ENCODE measurements at regions not wholly inside any gene's neighbourhood (a gene's known extent, or its start where the extent isn't known, plus 50 kb on each side); places are given as distances from the start of the nearest gene placed in this dataset.

DNA sequence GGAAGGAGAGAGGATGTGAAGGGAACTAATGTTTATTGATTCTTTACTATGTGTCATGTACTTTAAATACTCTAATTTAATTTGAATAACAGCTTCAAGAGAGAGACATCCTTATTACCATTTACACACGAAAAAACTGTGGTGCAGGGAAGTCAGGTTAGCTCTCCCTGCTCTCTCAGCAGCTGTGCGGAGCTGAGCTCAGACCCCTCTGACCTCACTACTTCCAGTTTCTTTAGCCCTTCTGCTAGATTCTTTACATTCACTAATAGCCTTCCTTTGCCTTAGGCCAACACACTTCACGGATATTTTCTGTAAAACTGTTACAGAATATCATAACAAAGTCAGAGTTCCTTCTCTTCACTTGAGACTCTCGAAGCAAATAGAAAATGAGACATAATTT lies 131.3 kb upstream of the ARRDC3 start:
- Histone ChIP-seq H3K79me2 (ENCODE audit: insufficient read depth, low read depth, low read length) (no peaks in the 10 kb centered on the region), H3K36me3 (ENCODE audit: insufficient read depth, low read length) (no peaks in the 10 kb centered on the region), H2AFZ (ENCODE audit: low read length) (no peak overlapping the region), H3K4me1 (ENCODE audit: insufficient read depth, low read length, poor library complexity, severe bottlenecking) (no peaks in the 10 kb centered on the region), H4K20me1 (ENCODE audit: insufficient read depth, low read length) (no peaks in the 10 kb centered on the region), H3K9me3 (ENCODE audit: low read length) (no peaks in the 10 kb centered on the region), H3K4me2 (ENCODE audit: low read length) (no peak overlapping the region), H3K9me2 (ENCODE audit: insufficient read depth, low read length) (no peaks in the 10 kb centered on the region), H3K4me3 (ENCODE audit: low read depth, low read length, poor library complexity, severe bottlenecking) (no peak overlapping the region), H3K27ac (ENCODE audit: low read depth, low read length, poor library complexity, severe bottlenecking) (no peak overlapping the region)
- intact Hi-C loops (cut with micrococcal nuclease; ENCODE audit: unreplicated experiment): no loop called here
- no TSS peak for BruUV-seq (replicated peaks)
- POLR2A ChIA-PET: interaction anchor here (0.9 to 1.3 kb wide), 3 partner anchors 14 to 26 kb away, joined by 3 to 4 read pairs (median 3); no protein-coding TSS in a partner anchor
- TF ChIP-seq EZH2phosphoT487 (IDR thresholded peaks at IDR 0.05; ENCODE audit: borderline replicate concordance, low read depth, low read length) (no peak), CTCF (conservative IDR thresholded peaks at IDR 0.05; ENCODE audit: low read length) (no peak)
- DNase-seq (ENCODE audit: low spot score): no peak
- CTCF ChIA-PET (ENCODE audit: unreplicated experiment): no interaction called here

- no peak overlapping the region for H3K4me2 ChIP-seq (ENCODE audit: low read length)
- H3K36me3 ChIP-seq (ENCODE audit: insufficient read depth, low read length): no peaks in the 10 kb centered on the region
- H3K27ac ChIP-seq (ENCODE audit: low read depth, low read length, poor library complexity, severe bottlenecking): no peak overlapping the region
- BruUV-seq (replicated peaks): no TSS peak
- intact Hi-C loops (cut with micrococcal nuclease; ENCODE audit: unreplicated experiment): no loop called here
- H4K20me1 ChIP-seq (ENCODE audit: insufficient read depth, low read length): no peaks in the 10 kb centered on the region
- no peak for DNase-seq (ENCODE audit: low spot score)
- H2AFZ ChIP-seq (ENCODE audit: low read length): no peak overlapping the region
- H3K4me3 ChIP-seq (ENCODE audit: low read depth, low read length, poor library complexity, severe bottlenecking): no peak overlapping the region
- H3K9me3 ChIP-seq (ENCODE audit: low read length): no peaks in the 10 kb centered on the region
- TF ChIP-seq CTCF (conservative IDR thresholded peaks at IDR 0.05; ENCODE audit: low read length) (no peak), EZH2phosphoT487 (IDR thresholded peaks at IDR 0.05; ENCODE audit: borderline replicate concordance, low read depth, low read length) (no peak)
- no peaks in the 10 kb centered on the region for H3K79me2 ChIP-seq (ENCODE audit: insufficient read depth, low read depth, low read length)
- ChIA-PET CTCF (ENCODE audit: unreplicated experiment) (no interaction called here), POLR2A (interaction anchor here (0.6 kb wide), 1 partner anchor 551 kb away, joined by 3 read pairs; no protein-coding TSS in a partner anchor)
- H3K4me1 ChIP-seq (ENCODE audit: insufficient read depth, low read length, poor library complexity, severe bottlenecking): no peaks in the 10 kb centered on the region
- no peaks in the 10 kb centered on the region for H3K9me2 ChIP-seq (ENCODE audit: insufficient read depth, low read length)
These were observed 120.2 kb upstream of the ARRDC3 start for GRCh38 chr5:91503321-91503720.

- Histone ChIP-seq H4K20me1 (ENCODE audit: insufficient read depth, low read length) (no peaks in the 10 kb centered on the region), H3K4me3 (ENCODE audit: low read depth, low read length, poor library complexity, severe bottlenecking) (no peak overlapping the region), H3K36me3 (ENCODE audit: insufficient read depth, low read length) (no peaks in the 10 kb centered on the region), H3K79me2 (ENCODE audit: insufficient read depth, low read depth, low read length) (no peaks in the 10 kb centered on the region), H3K9me2 (ENCODE audit: insufficient read depth, low read length) (no peaks in the 10 kb centered on the region), H3K27ac (ENCODE audit: low read depth, low read length, poor library complexity, severe bottlenecking) (no peak overlapping the region), H3K9me3 (ENCODE audit: low read length) (no peaks in the 10 kb centered on the region), H3K4me1 (ENCODE audit: insufficient read depth, low read length, poor library complexity, severe bottlenecking) (no peaks in the 10 kb centered on the region), H2AFZ (ENCODE audit: low read length) (no peak overlapping the region), H3K4me2 (ENCODE audit: low read length) (no peak overlapping the region)
- intact Hi-C loops (cut with micrococcal nuclease; ENCODE audit: unreplicated experiment): no loop called here
- DNase-seq (ENCODE audit: low spot score): no peak
- CTCF ChIA-PET (ENCODE audit: unreplicated experiment): no interaction called here
- BruUV-seq (replicated peaks): no TSS peak
- POLR2A ChIA-PET: interaction anchor here (0.6 to 0.8 kb wide), 2 partner anchors 9 to 371 kb away, joined by 3 read pairs; no protein-coding TSS in a partner anchor
- TF ChIP-seq EZH2phosphoT487 (IDR thresholded peaks at IDR 0.05; ENCODE audit: borderline replicate concordance, low read depth, low read length) (no peak), CTCF (conservative IDR thresholded peaks at IDR 0.05; ENCODE audit: low read length) (no peak)
These were observed 117.6 kb upstream of the ARRDC3 start for GRCh38 chr5:91500758-91501157.

Measured in OCI-LY7 (cell line).